ENCODE measurements at regions not wholly inside any gene's neighbourhood (a gene's known extent, or its start where the extent isn't known, plus 50 kb on each side); places are given as distances from the start of the nearest gene placed in this dataset.

DNA sequence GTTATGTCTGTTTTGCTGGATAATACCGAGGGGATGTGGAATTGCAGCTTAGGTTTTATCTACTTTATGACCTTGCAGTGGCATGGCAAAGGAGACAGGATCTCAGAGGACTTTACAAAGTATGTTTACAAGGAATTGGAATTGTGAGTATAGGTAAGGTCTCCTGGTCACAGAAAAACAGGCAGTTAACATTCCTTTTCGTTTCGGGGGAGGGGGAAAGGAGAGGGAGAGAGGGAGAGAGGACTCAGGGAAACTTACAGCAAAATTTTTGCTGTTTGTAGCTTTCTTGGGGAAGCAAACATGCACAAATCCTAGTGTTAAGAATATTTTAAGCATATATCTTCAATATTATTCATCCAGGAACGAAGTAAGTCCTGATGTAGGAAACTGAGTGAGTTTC lies 590.5 kb upstream of the LRFN5 start:
- TF ChIP-seq, protein P1, sequence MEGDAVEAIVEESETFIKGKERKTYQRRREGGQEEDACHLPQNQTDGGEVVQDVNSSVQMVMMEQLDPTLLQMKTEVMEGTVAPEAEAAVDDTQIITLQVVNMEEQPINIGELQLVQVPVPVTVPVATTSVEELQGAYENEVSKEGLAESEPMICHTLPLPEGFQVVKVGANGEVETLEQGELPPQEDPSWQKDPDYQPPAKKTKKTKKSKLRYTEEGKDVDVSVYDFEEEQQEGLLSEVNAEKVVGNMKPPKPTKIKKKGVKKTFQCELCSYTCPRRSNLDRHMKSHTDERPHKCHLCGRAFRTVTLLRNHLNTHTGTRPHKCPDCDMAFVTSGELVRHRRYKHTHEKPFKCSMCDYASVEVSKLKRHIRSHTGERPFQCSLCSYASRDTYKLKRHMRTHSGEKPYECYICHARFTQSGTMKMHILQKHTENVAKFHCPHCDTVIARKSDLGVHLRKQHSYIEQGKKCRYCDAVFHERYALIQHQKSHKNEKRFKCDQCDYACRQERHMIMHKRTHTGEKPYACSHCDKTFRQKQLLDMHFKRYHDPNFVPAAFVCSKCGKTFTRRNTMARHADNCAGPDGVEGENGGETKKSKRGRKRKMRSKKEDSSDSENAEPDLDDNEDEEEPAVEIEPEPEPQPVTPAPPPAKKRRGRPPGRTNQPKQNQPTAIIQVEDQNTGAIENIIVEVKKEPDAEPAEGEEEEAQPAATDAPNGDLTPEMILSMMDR (IDR thresholded peaks at IDR 0.05) = no peak
- TF ChIP-seq ZFX (IDR thresholded peaks at IDR 0.05; ENCODE audit: borderline replicate concordance) = no peak

Measured in 22Rv1 (cell line).